ENCODE measurements at regions not wholly inside any gene's neighbourhood (a gene's known extent, or its start where the extent isn't known, plus 50 kb on each side); places are given as distances from the start of the nearest gene placed in this dataset.

- no peak for TF ChIP-seq SIN3A (IDR thresholded peaks at IDR 0.05; ENCODE audit: borderline replicate concordance, low read depth, low read length)
- no peak for TF ChIP-seq MXI1 (IDR thresholded peaks at IDR 0.05; ENCODE audit: low read depth, low read length)
Observed at GRCh38 chr13:70895599-70895998, 787.3 kb upstream of the KLHL1 start.
